ENCODE measurements at regions not wholly inside any gene's neighbourhood (a gene's known extent, or its start where the extent isn't known, plus 50 kb on each side); places are given as distances from the start of the nearest gene placed in this dataset.
"Not testable (repeated sequence)": the region's sequence is repeated elsewhere in the genome, so short reads cannot be mapped to it uniquely, and the experiment has no call there.

DNA sequence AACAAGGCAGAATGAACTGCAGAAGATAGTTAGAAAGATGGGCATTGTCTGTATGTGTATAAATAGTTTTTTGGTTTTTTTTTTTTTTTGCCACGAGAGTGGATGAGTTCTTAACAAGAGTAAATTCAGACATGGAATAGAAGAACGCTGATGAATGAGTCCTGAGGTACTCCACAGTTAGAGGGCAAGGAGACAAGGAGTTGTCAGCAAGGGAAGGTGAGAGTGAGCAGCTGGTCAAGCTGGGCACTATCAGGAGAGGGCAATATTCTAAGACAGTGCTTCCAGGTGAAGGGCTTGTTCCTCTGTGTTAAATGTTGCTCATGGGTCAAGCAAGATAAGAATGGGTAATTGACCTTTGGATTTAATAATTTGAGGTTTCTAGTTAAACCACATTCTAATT, 138.6 kb upstream of the FAM78B start:
- no peaks in the 10 kb centered on the region for H3K79me2 ChIP-seq (ENCODE audit: control insufficient read depth, insufficient read depth, low read length, unreplicated experiment)
- no peak overlapping the region for H2AFZ ChIP-seq (ENCODE audit: low read length, unreplicated experiment)
- no peaks in the 10 kb centered on the region for H3K36me3 ChIP-seq (ENCODE audit: insufficient read depth, low read length)
- no peaks in the 10 kb centered on the region for H3K27me3 ChIP-seq (ENCODE audit: insufficient read depth, low read length)
- no peaks in the 10 kb centered on the region for H3K4me1 ChIP-seq (ENCODE audit: control insufficient read depth, insufficient read depth, low read length, unreplicated experiment)
- H3K4me3 ChIP-seq (ENCODE audit: low read depth, low read length), result no peak overlapping the region
- no peak overlapping the region for H3K27ac ChIP-seq (ENCODE audit: low read depth, low read length)

- no peaks in the 10 kb centered on the region for H3K36me3 ChIP-seq (ENCODE audit: insufficient read depth, low read length)
Observed at GRCh38 chr1:166307261-166308188, 140.7 kb upstream of the FAM78B start.

GRCh38 chr1:166316306-166316705, 149.5 kb upstream of the FAM78B start:
- not testable (repeated sequence) for H3K27ac ChIP-seq (ENCODE audit: low read depth, low read length); H3K36me3 ChIP-seq (ENCODE audit: insufficient read depth, low read length); H3K4me3 ChIP-seq (ENCODE audit: low read depth, low read length); H3K4me1 ChIP-seq (ENCODE audit: control insufficient read depth, insufficient read depth, low read length, unreplicated experiment); H2AFZ ChIP-seq (ENCODE audit: low read length, unreplicated experiment); H3K27me3 ChIP-seq (ENCODE audit: insufficient read depth, low read length); H3K79me2 ChIP-seq (ENCODE audit: control insufficient read depth, insufficient read depth, low read length, unreplicated experiment)

More at GRCh38 chr1:166307261-166308188, 140.7 kb upstream of the FAM78B start:
- Histone ChIP-seq H3K79me2 (ENCODE audit: control insufficient read depth, insufficient read depth, low read length, unreplicated experiment) (no peaks in the 10 kb centered on the region), H3K4me3 (ENCODE audit: low read depth, low read length) (no peak overlapping the region), H3K27me3 (ENCODE audit: insufficient read depth, low read length) (no peaks in the 10 kb centered on the region), H3K27ac (ENCODE audit: low read depth, low read length) (no peak overlapping the region), H2AFZ (ENCODE audit: low read length, unreplicated experiment) (no peak overlapping the region), H3K4me1 (ENCODE audit: control insufficient read depth, insufficient read depth, low read length, unreplicated experiment) (no peaks in the 10 kb centered on the region)

- no peak overlapping the region for H2AFZ ChIP-seq (ENCODE audit: low read length, unreplicated experiment)
- no peak overlapping the region for H3K27ac ChIP-seq (ENCODE audit: low read depth, low read length)
- H3K27me3 ChIP-seq (ENCODE audit: insufficient read depth, low read length), result no peaks in the 10 kb centered on the region
- no peaks in the 10 kb centered on the region for H3K36me3 ChIP-seq (ENCODE audit: insufficient read depth, low read length)
- H3K4me1 ChIP-seq (ENCODE audit: control insufficient read depth, insufficient read depth, low read length, unreplicated experiment), result no peaks in the 10 kb centered on the region
- H3K4me3 ChIP-seq (ENCODE audit: low read depth, low read length), result no peak overlapping the region
- H3K79me2 ChIP-seq (ENCODE audit: control insufficient read depth, insufficient read depth, low read length, unreplicated experiment), result no peaks in the 10 kb centered on the region
Observed at GRCh38 chr1:166322470-166322869, 155.7 kb upstream of the FAM78B start.

DNA sequence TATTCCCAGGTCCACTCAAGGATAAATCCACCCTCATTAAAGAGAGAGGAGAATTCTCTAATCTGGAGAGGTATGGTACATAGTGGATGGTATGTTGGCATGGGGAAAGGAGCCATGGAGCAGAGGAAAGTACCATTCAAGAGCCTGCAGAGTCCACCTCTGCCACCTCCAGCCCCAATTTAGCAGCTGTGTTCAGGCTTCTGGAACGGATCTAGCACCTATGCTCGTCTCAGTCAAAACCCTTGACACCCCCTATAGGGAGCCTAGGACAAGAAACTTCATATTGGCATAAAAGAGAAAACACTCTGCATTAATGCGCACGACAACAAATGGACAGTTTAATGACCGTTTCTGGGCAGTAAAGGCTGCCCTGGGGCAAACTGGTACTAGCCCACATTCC, 161.1 kb upstream of the FAM78B start:
- Histone ChIP-seq H3K36me3 (ENCODE audit: insufficient read depth, low read length) (no peaks in the 10 kb centered on the region), H3K27ac (ENCODE audit: low read depth, low read length) (no peak overlapping the region), H3K27me3 (ENCODE audit: insufficient read depth, low read length) (no peaks in the 10 kb centered on the region), H3K4me1 (ENCODE audit: control insufficient read depth, insufficient read depth, low read length, unreplicated experiment) (no peaks in the 10 kb centered on the region), H2AFZ (ENCODE audit: low read length, unreplicated experiment) (no peak overlapping the region), H3K79me2 (ENCODE audit: control insufficient read depth, insufficient read depth, low read length, unreplicated experiment) (no peaks in the 10 kb centered on the region), H3K4me3 (ENCODE audit: low read depth, low read length) (no peak overlapping the region)

GRCh38 chr1:166328956-166329355, 162.2 kb upstream of the FAM78B start:
- H3K27ac ChIP-seq (ENCODE audit: low read depth, low read length), result no peak overlapping the region
- no peak overlapping the region for H3K4me3 ChIP-seq (ENCODE audit: low read depth, low read length)
- H2AFZ ChIP-seq (ENCODE audit: low read length, unreplicated experiment), result no peak overlapping the region
- no peaks in the 10 kb centered on the region for H3K4me1 ChIP-seq (ENCODE audit: control insufficient read depth, insufficient read depth, low read length, unreplicated experiment)
- no peaks in the 10 kb centered on the region for H3K27me3 ChIP-seq (ENCODE audit: insufficient read depth, low read length)
- H3K79me2 ChIP-seq (ENCODE audit: control insufficient read depth, insufficient read depth, low read length, unreplicated experiment), result no peaks in the 10 kb centered on the region
- no peaks in the 10 kb centered on the region for H3K36me3 ChIP-seq (ENCODE audit: insufficient read depth, low read length)

DNA sequence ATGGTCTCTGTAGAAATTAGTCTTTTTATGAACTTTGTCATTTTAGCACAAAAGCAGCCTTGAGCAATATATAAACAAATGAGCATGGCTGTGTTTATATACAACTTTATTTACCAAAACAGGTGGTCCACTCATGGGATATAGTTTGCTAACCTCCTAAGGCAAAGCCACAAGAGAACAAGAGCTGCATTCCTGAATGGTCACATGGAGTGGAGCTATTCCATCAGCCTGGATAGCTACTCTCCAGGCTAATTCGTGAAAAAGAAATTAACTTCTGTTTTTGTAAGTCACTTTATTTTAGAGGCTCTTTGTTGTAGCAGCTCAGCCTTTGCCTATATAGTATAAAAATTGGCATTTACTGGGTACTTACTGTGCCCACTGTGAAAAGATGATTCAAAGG, 163.3 kb upstream of the FAM78B start:
- Histone ChIP-seq H2AFZ (ENCODE audit: low read length, unreplicated experiment) (no peak overlapping the region), H3K79me2 (ENCODE audit: control insufficient read depth, insufficient read depth, low read length, unreplicated experiment) (no peaks in the 10 kb centered on the region)

GRCh38 chr1:166338105-166338504, 171.3 kb upstream of the FAM78B start:
- no peaks in the 10 kb centered on the region for H3K4me1 ChIP-seq (ENCODE audit: control insufficient read depth, insufficient read depth, low read length, unreplicated experiment)
- H3K27ac ChIP-seq (ENCODE audit: low read depth, low read length), result no peak overlapping the region
- no peak overlapping the region for H2AFZ ChIP-seq (ENCODE audit: low read length, unreplicated experiment)
- no peaks in the 10 kb centered on the region for H3K27me3 ChIP-seq (ENCODE audit: insufficient read depth, low read length)
- H3K4me3 ChIP-seq (ENCODE audit: low read depth, low read length), result no peak overlapping the region
- no peaks in the 10 kb centered on the region for H3K79me2 ChIP-seq (ENCODE audit: control insufficient read depth, insufficient read depth, low read length, unreplicated experiment)
- no peaks in the 10 kb centered on the region for H3K36me3 ChIP-seq (ENCODE audit: insufficient read depth, low read length)

More for the DNA sequence above, 163.3 kb upstream of the FAM78B start:
- H3K4me3 ChIP-seq (ENCODE audit: low read depth, low read length), result no peak overlapping the region
- H3K4me1 ChIP-seq (ENCODE audit: control insufficient read depth, insufficient read depth, low read length, unreplicated experiment), result no peaks in the 10 kb centered on the region
- no peaks in the 10 kb centered on the region for H3K36me3 ChIP-seq (ENCODE audit: insufficient read depth, low read length)
- no peaks in the 10 kb centered on the region for H3K27me3 ChIP-seq (ENCODE audit: insufficient read depth, low read length)
- no peak overlapping the region for H3K27ac ChIP-seq (ENCODE audit: low read depth, low read length)

DNA sequence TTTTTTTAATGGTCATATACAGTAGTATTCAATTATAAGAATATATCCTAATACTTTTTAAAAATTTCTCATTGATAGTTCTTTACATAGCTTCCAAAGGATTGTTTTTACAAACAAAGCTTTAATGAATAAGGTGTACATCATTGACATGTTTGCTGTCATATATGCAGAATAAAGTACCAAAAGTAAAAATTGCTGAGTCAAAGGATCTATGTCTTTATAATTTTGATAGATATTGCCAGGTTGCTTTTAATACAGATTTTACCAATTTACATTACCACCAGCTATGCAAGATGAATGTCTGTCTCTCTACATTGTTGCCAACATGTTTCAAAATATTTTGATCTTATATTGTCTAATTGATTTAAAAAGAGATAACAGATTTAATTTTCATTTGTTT, 173.9 kb upstream of the FAM78B start:
- Histone ChIP-seq H3K27me3 (ENCODE audit: insufficient read depth, low read length) (no peaks in the 10 kb centered on the region), H3K36me3 (ENCODE audit: insufficient read depth, low read length) (no peaks in the 10 kb centered on the region), H3K4me1 (ENCODE audit: control insufficient read depth, insufficient read depth, low read length, unreplicated experiment) (no peaks in the 10 kb centered on the region), H3K4me3 (ENCODE audit: low read depth, low read length) (no peak overlapping the region), H2AFZ (ENCODE audit: low read length, unreplicated experiment) (no peak overlapping the region), H3K79me2 (ENCODE audit: control insufficient read depth, insufficient read depth, low read length, unreplicated experiment) (no peaks in the 10 kb centered on the region), H3K27ac (ENCODE audit: low read depth, low read length) (no peak overlapping the region)

GRCh38 chr1:166343276-166343675, 176.5 kb upstream of the FAM78B start:
- no peak overlapping the region for H3K4me3 ChIP-seq (ENCODE audit: low read depth, low read length)
- no peaks in the 10 kb centered on the region for H3K27me3 ChIP-seq (ENCODE audit: insufficient read depth, low read length)
- no peak overlapping the region for H3K27ac ChIP-seq (ENCODE audit: low read depth, low read length)
- H2AFZ ChIP-seq (ENCODE audit: low read length, unreplicated experiment), result no peak overlapping the region
- H3K36me3 ChIP-seq (ENCODE audit: insufficient read depth, low read length), result no peaks in the 10 kb centered on the region
- no peaks in the 10 kb centered on the region for H3K4me1 ChIP-seq (ENCODE audit: control insufficient read depth, insufficient read depth, low read length, unreplicated experiment)
- H3K79me2 ChIP-seq (ENCODE audit: control insufficient read depth, insufficient read depth, low read length, unreplicated experiment), result no peaks in the 10 kb centered on the region

- no peak overlapping the region for H2AFZ ChIP-seq (ENCODE audit: low read length, unreplicated experiment)
- H3K36me3 ChIP-seq (ENCODE audit: insufficient read depth, low read length), result no peaks in the 10 kb centered on the region
- H3K79me2 ChIP-seq (ENCODE audit: control insufficient read depth, insufficient read depth, low read length, unreplicated experiment), result no peaks in the 10 kb centered on the region
- no peak overlapping the region for H3K27ac ChIP-seq (ENCODE audit: low read depth, low read length)
- H3K27me3 ChIP-seq (ENCODE audit: insufficient read depth, low read length), result no peaks in the 10 kb centered on the region
- H3K4me3 ChIP-seq (ENCODE audit: low read depth, low read length), result no peak overlapping the region
- no peaks in the 10 kb centered on the region for H3K4me1 ChIP-seq (ENCODE audit: control insufficient read depth, insufficient read depth, low read length, unreplicated experiment)
Observed at GRCh38 chr1:166350490-166350889, 183.7 kb upstream of the FAM78B start.

Measured in ACC112 (cell line).